Activated CD4-positive, alpha-beta T cell treated with anti-CD3 and anti-CD28 coated beads, Interleukin-2, amount 50 U/mL, for 24 hours (primary cell): ENCODE measurements at regions not wholly inside any gene's neighbourhood (a gene's known extent, or its start where the extent isn't known, plus 50 kb on each side); places are given as distances from the start of the nearest gene placed in this dataset.
"Not testable (repeated sequence)": the region's sequence is repeated elsewhere in the genome, so short reads cannot be mapped to it uniquely, and the experiment has no call there.

Source experiments
- DNase-seq, 2 donors: peaks; one replicate each; pipeline ENCODE4 v3.0.0-alpha.2; 2020; ENCODE audit warnings: low read depth in 1 of 2, low spot score in 1 of 2

DNA sequence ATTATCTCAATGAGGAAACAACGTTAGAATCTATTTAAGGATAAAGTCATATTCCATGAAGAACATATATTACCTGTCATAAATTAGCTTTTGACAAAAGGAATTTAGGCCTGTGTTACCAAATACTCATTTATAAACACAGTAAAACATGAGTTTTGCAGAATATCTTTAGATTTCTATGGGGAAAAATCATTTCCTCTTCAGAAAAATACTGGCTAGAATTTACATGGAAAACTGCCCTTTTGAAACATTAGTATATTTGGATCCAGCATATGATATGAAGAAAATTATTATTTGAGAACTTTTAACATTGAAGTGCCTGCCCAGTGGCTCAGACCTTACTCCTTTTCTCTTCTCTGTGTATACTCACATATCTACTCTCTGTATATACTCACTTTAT lies 131.4 kb upstream of the NEIL3 start:
- no peak for DNase-seq

DNA sequence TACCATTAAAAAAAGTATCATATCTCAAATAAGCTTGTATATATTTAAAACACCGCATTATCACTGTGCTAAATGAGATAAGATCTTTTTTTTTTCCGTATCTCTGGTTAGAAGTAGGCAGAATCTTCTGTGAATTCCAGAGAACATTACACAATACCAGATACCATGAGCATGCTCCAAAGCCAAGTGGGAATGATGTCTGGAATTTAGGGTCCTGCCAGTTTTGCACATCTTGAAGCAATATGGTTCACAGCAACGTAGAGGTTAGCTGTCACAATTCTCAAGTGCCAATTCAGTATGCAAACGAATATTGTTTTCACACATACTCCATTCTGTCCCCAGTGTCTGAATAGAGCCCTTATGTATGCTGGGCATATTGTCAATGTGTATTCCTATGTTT lies 127.5 kb upstream of the NEIL3 start:
- no peak for DNase-seq

DNA sequence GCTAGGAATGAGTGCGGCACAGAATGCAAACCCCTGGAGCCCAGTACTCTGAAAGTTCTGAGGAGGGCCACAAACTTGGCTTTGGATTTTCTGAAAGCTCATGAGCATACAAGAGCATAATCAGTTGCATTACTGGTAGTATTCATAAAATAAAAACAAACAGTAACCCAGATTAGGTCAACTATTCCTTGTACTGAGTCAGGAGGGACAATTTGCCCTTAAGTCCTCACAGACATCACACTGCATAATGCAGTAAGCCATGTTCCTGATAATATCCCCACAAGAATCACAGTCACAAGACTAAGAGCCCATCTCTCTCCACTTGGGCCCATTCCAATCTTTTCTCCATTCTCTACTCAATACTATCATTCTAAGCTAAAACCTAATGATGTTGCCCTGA lies 126.9 kb upstream of the NEIL3 start:
- DNase-seq = no peak

DNA sequence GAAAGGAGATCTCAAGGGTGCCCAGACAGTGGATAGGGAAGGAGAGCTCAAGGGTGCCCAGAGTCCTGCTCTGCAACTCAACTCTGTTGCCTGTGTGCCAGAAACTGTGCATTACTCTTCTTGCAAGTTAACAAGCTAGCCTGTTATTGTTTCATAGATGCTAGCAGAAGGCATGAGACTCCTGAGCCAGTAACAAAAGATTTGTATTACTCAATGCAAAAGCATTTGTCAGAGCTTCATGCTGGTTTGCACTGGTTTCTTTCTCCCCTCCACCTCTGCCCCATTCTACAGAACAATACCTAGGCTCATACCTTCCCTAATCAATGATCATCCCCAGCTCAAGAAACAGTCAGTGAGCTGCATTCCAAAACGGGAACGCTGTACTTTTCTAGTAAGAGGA lies 124.5 kb upstream of the NEIL3 start:
- DNase-seq = no peak

DNA sequence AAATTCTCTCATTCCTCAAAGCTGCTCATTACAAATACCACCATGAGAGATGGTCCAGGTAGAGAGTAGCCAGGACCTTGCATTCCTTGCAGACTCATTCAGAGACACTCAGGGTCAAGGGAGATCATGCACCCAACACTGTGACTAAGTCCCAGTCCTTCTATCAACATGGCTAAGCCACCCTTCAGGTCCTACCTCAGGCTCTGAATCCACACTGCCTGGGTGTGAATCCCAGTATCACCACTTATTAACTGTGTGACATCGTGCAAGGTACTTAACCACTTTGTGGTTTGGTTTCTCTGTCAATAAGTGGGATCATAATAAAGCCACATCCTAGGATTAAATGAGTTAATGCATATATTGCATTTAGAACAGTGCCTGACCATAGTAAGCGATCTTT lies 124.1 kb upstream of the NEIL3 start:
- DNase-seq = no peak

DNA sequence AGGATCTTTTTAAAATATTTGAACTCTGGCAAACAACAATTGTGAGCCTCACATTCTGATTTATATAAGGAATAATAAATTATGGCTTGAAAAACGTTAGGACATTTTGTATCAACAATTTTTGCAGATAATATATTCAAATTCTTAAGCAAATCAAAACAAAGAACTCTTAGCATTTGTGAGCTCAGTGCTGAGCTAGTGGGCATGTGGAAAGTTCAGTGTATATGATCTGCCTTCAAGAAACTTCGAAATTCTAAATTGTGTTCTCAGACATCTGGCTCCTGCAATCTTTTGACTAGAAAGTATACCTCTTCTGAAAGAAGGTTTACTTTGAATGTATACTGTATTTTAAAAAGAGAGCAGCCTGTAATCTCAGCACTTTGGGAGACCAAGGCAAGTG lies 122.3 kb upstream of the NEIL3 start:
- DNase-seq = no peak

DNA sequence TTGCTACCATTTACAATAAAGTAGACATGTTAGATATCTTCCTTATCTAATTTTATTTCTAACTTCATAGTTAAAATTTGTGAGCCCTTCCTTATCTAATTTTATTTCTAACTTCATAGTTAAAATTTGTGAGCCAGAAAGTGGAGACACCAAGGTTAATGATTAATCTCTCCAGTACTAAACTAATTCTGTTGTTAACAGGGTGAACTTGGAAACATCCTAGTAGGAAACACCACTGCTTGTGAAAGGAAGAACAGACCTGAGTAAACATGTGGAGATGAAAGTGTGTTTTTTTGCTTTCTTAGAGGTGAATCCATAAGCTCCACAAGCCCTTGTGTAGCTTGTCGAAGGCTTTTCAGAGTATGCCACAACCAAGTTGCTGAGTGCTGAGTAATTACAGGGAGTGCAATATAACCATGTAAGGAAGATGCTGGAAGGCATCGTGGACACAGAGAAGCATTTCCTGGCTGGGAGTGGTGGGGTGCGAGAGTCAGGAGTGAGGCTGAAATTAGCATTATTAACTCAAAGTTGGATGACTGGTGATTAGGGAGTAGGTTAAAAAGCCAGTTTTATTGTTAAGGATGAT lies 118.6 kb upstream of the NEIL3 start:
- no peak for DNase-seq

DNA sequence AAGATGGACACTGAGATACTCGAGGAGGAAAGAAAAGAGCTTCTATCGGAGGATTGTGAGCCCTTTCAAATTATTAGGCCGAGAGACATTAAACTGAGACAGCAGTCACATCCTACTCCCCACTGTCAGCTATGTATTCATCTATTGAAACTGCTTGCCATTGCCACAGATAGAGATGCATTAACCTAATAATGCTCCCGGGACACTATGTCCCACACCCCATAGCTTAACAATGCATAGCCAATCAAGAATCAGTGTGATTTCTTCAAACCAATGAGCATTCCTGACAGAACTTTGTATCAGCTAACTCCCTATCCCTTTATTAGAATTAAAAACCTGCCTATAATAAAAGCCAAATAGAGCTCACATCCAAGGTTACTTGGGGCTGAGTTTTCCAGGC lies 118.1 kb upstream of the NEIL3 start:
- no peak for DNase-seq

DNA sequence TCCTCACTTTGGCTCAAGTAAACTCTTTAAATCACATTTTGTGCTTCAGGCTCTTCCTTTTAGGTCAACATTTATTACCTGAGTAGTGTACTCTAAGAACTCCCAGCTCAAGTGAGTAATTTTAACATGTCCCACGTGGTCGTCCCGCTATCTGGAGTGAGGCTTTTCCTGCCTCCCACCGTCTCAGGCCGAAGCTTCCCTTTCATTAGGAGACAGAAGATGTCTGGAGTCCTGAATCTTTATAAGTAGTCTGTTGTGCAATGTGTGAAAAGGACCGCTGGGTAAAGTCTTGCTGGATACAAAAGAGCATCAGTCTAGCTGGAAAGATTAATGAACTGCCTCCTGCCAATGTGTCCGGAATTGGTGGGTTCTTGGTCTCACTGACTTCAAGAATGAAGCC lies 117.7 kb upstream of the NEIL3 start:
- DNase-seq = no peak

DNA sequence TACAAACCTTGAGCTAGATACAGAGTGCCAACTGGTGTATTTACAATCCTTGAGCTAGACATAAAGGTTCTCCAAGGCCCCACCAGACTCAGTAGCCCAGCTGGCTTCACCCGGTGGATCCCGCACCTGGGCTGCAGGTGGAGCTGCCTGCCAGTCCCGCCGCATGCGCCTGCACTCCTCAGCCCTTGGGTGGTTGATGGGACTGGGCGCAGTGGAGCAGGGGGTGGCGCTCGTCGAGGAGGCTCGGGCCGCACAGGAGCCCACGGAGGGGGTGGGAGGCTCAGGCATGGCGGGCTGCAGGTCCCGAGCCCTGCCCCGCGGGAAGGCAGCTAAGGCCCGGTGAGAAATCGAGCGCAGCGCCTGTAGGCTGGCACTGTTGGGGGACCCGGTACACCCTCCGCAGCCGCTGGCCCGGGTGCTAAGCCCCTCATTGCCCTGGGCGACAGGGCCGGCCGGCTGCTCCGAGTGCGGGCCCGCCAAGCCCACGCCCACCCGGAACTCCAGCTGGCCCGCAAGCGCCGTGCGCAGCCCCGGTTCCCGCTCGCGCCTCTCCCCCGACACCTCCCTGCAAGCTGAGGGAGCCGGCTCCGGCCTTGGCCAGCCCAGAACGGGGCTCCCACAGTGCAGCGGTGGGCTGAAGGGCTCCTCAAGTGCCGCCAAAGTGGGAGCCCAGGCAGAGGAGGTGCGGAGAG lies 116.5 kb upstream of the NEIL3 start:
- DNase-seq = not testable (repeated sequence)

DNA sequence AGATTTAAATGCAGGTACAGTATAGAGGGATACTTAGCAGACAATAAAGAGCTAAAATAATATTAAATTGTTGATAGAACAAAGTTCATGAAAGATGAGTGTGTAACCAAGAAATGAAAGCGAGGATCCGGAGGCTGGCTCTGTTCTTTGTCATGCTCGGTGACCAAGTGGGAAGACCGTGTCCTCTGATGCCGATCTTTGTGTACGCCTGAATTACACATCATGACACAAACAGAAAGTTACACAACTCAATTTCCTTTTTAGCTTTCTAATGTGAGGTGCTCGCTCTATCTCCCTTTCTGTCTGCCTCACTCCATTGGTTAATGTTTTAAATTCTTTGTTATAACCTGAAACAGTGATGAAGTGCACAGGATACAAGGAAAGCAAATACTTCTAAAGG lies 114.8 kb upstream of the NEIL3 start:
- no peak for DNase-seq

DNA sequence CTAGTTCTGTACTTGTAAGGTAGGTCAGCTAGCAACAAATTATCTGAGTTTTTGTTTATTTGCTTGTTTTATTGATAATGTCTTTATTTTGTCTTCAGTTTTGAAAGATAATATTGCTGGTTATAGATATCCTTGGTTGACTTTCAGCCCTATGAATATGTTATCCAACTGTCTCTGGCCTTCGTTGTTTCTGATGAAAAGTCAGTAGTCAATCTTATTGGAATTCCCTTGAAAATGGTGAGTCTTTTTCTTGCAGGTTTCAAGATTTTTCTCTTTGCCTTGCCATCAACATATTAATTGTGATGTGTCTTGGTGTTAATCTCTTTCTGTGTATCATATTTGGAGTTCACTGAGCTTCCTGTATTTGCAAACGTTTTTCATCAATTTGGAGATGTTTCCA lies 113.1 kb upstream of the NEIL3 start:
- no peak for DNase-seq

DNA sequence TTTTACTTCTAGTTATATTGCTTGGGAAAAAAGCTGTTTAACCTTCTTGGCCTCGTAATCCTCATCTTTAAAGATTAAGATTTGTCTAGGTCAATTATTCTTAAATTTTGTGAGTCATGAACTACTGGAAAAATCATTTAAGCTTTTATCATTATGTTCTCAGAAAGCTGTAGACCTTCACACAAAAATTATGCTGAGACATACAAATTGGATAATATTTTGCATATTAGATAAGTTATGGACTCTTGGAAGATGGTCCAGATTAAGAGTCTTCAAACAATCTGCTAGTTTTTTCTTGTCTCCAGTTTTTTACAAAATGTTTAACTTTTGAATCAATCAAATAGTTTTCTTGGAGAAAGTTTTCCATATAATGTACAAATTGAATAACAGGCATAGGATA lies 108.1 kb upstream of the NEIL3 start:
- DNase-seq = no peak

DNA sequence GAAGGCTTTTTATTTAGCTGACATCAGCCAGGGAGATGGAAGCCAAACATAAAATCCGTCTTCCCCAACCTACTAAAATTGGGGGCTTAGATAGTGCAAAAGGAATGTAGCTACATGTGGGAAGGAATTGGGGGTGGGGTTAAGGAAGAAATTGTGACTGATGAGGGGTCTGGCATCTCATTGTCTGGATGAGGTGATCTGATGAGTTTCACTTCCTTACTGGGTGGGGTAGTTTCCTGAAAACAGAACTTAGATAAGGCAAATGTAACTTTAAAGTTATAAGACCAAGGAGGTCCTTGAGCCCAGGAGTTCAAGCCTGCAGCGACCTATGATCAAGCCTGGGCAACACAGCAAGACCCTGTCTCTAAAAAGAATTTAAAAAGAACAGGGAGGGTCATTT lies 105.5 kb upstream of the NEIL3 start:
- DNase-seq = no peak

DNA sequence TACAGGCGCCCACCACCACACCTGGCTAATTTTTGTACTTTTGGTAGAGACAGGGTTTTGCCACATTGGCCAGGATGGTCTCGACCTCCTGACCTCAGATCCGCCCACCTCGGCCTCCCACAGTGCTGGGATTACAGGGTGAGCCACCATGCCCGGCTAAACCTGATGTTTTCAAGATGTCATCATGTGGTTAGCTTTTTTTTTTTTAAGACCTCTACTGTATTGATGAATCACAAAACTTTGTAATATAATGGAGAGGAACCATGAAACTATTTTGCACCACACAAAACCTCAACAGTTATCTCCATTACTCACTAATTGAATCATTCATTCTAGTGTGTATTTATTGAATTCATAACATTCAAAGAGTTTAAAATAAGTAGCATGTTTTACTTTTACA lies 94.7 kb upstream of the NEIL3 start:
- no peak for DNase-seq

DNA sequence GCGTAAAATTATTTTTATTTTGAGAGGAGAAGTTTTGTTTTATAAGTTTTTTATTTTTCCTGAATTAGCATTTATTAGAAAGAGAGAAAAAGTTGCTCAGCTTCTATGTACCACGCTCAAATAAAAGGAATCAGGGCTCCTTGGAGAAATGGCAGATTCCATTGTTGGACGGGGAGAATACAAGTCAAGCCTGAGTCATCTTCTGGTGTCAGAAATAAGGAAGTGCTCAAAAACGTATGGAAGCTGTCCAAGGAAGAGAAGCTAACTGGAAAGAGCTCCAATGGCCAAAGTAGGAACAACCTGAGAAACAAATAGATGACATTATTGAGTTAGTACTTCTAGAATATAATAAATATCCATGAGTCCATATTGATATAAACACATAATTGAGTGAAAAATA lies 89.3 kb upstream of the NEIL3 start:
- DNase-seq = no peak

DNA sequence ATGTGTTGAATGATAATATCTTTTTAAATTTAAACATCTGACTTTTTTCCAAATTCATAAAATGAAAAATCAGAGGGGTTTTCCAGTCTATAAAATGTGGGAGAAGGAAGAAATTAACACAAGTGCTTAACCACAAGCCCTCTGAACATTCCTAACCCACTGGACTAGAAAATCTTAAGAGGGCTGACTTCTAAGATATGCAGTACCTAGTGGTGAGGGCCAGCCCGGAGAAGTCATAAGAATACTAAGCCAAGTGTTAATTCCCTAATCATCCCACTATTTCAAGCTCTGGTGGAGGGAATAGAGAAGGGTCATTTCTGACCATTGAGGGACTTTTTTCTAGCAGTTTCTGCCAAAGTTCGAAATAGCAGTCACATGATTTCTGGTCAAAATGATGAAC lies 86.9 kb upstream of the NEIL3 start:
- no peak for DNase-seq

DNA sequence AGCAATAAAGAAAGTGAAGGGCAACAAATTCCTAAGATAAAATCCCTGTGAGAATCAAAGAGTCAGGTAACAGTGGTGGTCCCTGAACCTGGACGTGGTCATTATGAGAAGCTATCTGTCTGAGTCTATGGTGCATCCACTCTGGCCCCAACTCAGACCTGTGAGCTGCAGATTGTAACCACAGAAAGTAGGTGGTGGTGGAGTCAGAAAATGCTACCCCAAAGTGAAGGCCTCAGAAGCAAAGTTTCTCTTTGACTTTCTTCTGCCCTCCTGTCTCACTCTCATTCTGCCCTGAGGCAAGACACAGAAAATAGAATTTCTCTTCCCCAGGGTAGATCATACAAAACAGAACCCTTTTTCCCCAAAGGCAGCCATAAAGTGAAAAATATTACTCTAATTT lies 84.1 kb upstream of the NEIL3 start:
- no peak for DNase-seq

DNA sequence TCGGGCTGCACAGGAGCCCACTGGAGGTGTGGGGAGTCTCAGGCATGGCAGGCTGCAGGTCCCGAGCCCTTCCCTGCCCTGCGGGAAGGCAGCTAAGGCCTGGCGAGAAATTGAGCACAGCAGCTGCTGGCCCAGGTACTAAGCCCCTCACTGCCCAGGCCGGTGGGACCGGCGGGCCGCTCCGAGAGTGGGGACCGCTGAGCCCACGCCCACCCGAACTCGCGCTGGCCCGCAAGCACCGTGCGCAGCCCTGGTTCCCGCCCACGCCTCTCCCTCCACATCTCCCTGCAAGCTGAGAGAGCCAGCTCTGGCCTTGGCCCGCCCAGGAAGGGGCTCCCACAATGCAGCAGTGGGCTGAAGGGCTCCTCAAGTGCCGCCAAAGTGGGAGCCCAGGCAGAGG lies 82.0 kb upstream of the NEIL3 start:
- no peak for DNase-seq

DNA sequence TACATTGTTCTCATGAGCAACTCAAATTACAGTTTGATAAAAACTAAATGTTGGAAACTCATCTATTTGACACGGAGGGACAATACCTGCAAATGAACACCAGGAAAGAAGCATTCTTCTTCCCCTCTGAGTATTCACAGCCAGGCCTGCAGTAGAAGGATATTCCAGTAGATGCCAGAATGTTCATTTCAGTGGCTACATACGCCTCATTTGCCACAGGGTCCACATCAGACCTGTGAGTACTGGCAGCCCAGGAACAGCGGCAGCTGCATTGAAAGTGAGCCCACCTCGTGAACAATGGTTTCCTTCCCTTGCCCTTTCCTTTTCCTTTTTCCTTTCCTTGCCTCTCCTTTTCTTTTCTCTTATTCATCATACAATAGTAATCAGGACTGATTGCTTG lies 81.1 kb upstream of the NEIL3 start:
- no peak for DNase-seq

DNA sequence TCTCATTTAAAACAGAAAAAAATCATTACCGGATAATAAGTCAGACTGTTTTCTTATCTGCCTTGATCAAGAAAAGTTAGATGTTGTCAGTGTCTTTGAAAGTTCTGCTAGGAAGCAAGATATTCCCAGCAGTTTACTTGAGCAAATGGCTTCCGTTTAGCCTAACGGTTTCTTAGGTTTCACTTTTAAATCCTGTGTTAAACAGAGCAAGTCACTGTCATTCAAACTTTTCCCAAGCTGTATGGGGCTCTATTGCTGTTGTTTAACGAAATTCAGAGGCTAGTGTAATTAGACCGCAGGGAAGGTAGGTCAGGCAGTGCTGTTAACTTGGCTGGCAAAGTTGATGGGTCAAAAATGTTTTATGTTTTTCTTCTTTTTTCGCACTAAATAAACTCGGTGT lies 80.3 kb upstream of the NEIL3 start:
- DNase-seq = no peak

DNA sequence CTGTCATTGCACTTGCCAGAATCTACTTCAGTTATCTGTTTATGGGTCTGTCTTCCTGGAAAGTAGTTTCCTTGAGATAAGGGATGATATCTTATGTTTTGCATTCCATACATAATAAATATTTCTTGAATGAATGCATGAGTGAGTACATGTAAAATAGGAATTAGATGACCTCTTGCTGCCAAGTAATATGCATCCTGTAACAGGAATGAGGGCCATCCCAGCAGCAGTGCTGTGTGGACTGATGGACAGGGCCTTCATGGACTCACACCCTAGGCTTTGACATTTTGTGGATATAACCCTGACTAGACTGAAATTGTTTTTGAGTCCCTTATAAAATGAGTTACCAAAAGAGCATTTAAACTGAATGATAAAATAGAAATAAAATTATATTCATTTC lies 77.2 kb upstream of the NEIL3 start:
- DNase-seq = no peak

DNA sequence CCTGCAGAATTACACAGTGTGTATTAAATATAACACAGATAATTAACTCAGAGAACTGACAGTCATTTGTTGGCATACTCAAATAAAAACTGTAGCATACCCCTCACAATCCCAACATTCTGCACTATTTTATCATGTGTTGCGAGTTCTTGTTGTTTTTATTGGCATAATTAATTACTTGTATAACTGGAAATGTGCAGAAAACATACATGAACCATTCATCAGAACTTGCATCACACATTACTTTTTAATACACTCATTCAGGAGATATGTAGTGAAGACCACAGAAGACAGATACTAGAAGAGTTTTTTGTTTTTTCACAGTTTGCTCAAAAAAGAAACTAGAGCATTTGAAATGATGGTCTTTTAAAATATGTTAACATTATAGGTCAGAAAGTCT lies 74.6 kb upstream of the NEIL3 start:
- DNase-seq = no peak

DNA sequence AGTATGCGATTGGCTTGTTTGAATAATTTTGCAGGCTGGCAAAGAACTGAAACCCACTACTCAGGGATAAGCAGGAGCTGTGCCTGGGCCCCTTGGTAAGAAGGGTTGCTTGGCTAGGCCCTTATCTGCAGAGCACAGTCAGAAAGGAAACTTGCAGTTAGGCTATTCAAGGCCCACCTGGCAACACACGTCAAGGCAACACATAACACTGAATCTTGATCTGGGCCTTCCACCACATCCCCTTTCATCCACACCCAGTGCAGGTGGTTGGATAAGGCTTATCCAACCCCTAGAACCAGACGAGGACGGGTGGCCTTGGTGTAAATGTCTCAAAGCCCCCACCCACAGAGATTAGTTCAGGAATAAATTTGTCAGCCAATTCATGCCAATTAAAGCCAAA lies 72.8 kb upstream of the NEIL3 start:
- no peak for DNase-seq
